Vagina (tissue), 2 donors: ENCODE measurements at regions not wholly inside any gene's neighbourhood (a gene's known extent, or its start where the extent isn't known, plus 50 kb on each side); places are given as distances from the start of the nearest gene placed in this dataset.
"Not testable (repeated sequence)": the region's sequence is repeated elsewhere in the genome, so short reads cannot be mapped to it uniquely, and the experiment has no call there.

Experiments
- POLR2A ChIP-seq, 2 donors: fragments of 450-650 bp; IDR thresholded peaks; one replicate each; pipeline ENCODE4 v1.6.1; 2017; ENCODE audit warnings: antibody characterized with exemption in 2 of 2, mild to moderate bottlenecking in 2 of 2, moderate library complexity in 2 of 2
- POLR2AphosphoS5 ChIP-seq, 2 donors: sonication (generic); formaldehyde crosslinking; IDR thresholded peaks; one replicate each; pipeline ENCODE4 v1.9.0; 2017; ENCODE audit warnings: antibody characterized with exemption in 2 of 2, mild to moderate bottlenecking in 2 of 2, low read depth in 1 of 2; ENCODE audit not compliant: insufficient read depth in 1 of 2
- TF ChIP-seq, protein P1 (sequence below), 3 experiments: fragments of 450-650 bp in 2 of 3; fragments of 200-600 bp in 1 of 3; sonication (generic) in 1 of 3; IDR thresholded peaks; one replicate each; pipeline ENCODE4 v1.5.1; 2017 to 2019; ENCODE audit warnings: antibody characterized with exemption in 3 of 3, mild to moderate bottlenecking in 2 of 3, moderate library complexity in 2 of 3

DNA sequence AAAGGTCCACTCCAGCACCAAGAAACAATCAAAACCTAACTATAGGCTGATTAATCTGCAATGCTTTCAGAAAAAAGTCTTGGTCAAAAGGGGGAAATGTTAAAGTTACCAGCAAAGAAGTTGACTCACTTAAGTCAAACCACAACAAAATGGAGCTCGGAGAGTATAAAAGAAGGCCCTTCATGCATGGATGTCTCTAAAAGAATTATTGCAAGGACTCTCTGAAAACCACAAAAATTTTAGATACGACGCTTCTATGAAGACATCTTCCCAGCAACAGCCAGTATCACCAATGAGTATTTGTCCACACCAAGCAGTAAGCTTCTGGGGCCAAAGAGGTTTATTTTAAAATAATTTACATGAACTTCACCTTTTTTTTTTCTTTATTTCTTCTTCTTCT is 1327.4 kb upstream of the CDH18 start:
- not testable (repeated sequence) for TF ChIP-seq POLR2A (IDR thresholded peaks at IDR 0.05); POLR2AphosphoS5 (IDR thresholded peaks at IDR 0.05; ENCODE audit: insufficient read depth in 1 of 2, low read depth in 1 of 2)
- TF ChIP-seq, protein P1, sequence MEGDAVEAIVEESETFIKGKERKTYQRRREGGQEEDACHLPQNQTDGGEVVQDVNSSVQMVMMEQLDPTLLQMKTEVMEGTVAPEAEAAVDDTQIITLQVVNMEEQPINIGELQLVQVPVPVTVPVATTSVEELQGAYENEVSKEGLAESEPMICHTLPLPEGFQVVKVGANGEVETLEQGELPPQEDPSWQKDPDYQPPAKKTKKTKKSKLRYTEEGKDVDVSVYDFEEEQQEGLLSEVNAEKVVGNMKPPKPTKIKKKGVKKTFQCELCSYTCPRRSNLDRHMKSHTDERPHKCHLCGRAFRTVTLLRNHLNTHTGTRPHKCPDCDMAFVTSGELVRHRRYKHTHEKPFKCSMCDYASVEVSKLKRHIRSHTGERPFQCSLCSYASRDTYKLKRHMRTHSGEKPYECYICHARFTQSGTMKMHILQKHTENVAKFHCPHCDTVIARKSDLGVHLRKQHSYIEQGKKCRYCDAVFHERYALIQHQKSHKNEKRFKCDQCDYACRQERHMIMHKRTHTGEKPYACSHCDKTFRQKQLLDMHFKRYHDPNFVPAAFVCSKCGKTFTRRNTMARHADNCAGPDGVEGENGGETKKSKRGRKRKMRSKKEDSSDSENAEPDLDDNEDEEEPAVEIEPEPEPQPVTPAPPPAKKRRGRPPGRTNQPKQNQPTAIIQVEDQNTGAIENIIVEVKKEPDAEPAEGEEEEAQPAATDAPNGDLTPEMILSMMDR (IDR thresholded peaks at IDR 0.05), result not testable (repeated sequence)
